CD14-positive monocyte (primary cell): ENCODE measurements at regions not wholly inside any gene's neighbourhood (a gene's known extent, or its start where the extent isn't known, plus 50 kb on each side); places are given as distances from the start of the nearest gene placed in this dataset.

Experiments
- DNase-seq, 3 donors: peaks; one replicate each; pipeline ENCODE4 v3.0.0-alpha.2; 2011 to 2022
- H2AFZ ChIP-seq: 2 replicates; pipeline ENCODE4 v1.6.0; 2012; ENCODE audit warnings: mild to moderate bottlenecking, low read depth, low read length, inconsistent platforms; ENCODE audit not compliant: insufficient read depth, poor library complexity, severe bottlenecking
- H3K27ac ChIP-seq, 2 donors: 1 replicate in 1 of 2; 2 replicates in 1 of 2; pipeline ENCODE4 v1.5.1; 2012 to 2013; ENCODE audit warnings: low read length in 2 of 2, control low read depth in 1 of 2, inconsistent platforms in 1 of 2, low read depth in 1 of 2, mild to moderate bottlenecking in 1 of 2
- H3K27me3 ChIP-seq, 2 donors: one replicate each; pipeline versions ENCODE4 v1.6.0 to v1.6.1; 2011 to 2013; ENCODE audit warnings: low read length in 2 of 2; ENCODE audit not compliant: control insufficient read depth in 2 of 2, insufficient read depth in 2 of 2
- H3K36me3 ChIP-seq, 2 donors: replicated peaks in 1 of 2; 1 replicate in 1 of 2; 2 replicates in 1 of 2; pipeline versions ENCODE4 v1.5.1 to v1.6.1; 2012 to 2013; ENCODE audit warnings: low read length in 2 of 2, control low read depth in 1 of 2, inconsistent platforms in 1 of 2, mild to moderate bottlenecking in 1 of 2; ENCODE audit not compliant: insufficient read depth in 2 of 2, control insufficient read depth in 1 of 2
- H3K4me1 ChIP-seq, 2 donors: 1 replicate in 1 of 2; 2 replicates in 1 of 2; pipeline versions ENCODE4 v1.5.1 to v1.6.1; 2012 to 2013; ENCODE audit warnings: low read length in 2 of 2, control low read depth in 1 of 2, inconsistent platforms in 1 of 2, mild to moderate bottlenecking in 1 of 2, moderate library complexity in 1 of 2; ENCODE audit not compliant: insufficient read depth in 2 of 2, control insufficient read depth in 1 of 2
- H3K4me2 ChIP-seq: replicated peaks from 2 replicates; pipeline ENCODE3; 2012; ENCODE audit warnings: low read length, moderate library complexity, mild to moderate bottlenecking; ENCODE audit not compliant: poor library complexity, severe bottlenecking; ENCODE audit errors: extremely low read depth
- H3K4me3 ChIP-seq, 3 experiments: fragments of 200-600 bp in 1 of 3; sonication (generic) in 1 of 3; replicated peaks in 1 of 3; 1 replicate in 2 of 3; 2 replicates in 1 of 3; pipeline ENCODE4 v1.5.1; 2011 to 2013; ENCODE audit warnings: low read length in 3 of 3, mild to moderate bottlenecking in 3 of 3, control low read depth in 2 of 3, low read depth in 2 of 3, inconsistent platforms in 1 of 3, moderate library complexity in 1 of 3
- H3K79me2 ChIP-seq: 2 replicates; pipeline ENCODE4 v1.6.0; 2012; ENCODE audit warnings: mild to moderate bottlenecking, control low read depth, inconsistent platforms, low read length, moderate library complexity; ENCODE audit not compliant: insufficient read depth
- H3K9ac ChIP-seq: 2 replicates; pipeline ENCODE4 v1.6.0; 2017; ENCODE audit warnings: low read length, mild to moderate bottlenecking; ENCODE audit not compliant: insufficient read depth, poor library complexity, severe bottlenecking
- H3K9me3 ChIP-seq, 2 donors: replicated peaks in 1 of 2; 1 replicate in 1 of 2; 2 replicates in 1 of 2; pipeline versions ENCODE4 v1.5.1 to v1.6.1; 2012 to 2013; ENCODE audit warnings: low read length in 2 of 2, control low read depth in 1 of 2; ENCODE audit not compliant: control insufficient read depth in 1 of 2, insufficient read depth in 1 of 2
- H4K20me1 ChIP-seq: 2 replicates; pipeline ENCODE4 v1.6.0; 2012; ENCODE audit warnings: mild to moderate bottlenecking, low read length, control low read depth, moderate library complexity; ENCODE audit not compliant: insufficient read depth
- H3K27ac Mint-ChIP-seq, 7 donors: one replicate each; pipeline ENCODE4 v1.8.0; 2020; ENCODE audit warnings: mild to moderate bottlenecking in 7 of 7, mixed read lengths in 7 of 7, moderate library complexity in 6 of 7, inconsistent platforms in 2 of 7
- H3K27me3 Mint-ChIP-seq, 3 donors: one replicate each; pipeline ENCODE4 v1.8.0; 2021 to 2022; ENCODE audit warnings: low read depth in 3 of 3, mild to moderate bottlenecking in 3 of 3, mixed read lengths in 3 of 3, moderate library complexity in 3 of 3, inconsistent platforms in 1 of 3
- H3K36me3 Mint-ChIP-seq, 2 donors: one replicate each; pipeline ENCODE4 v1.8.0; 2020; ENCODE audit warnings: mixed read lengths in 2 of 2, inconsistent platforms in 1 of 2, mild to moderate bottlenecking in 1 of 2
- H3K4me1 Mint-ChIP-seq: one replicate; pipeline ENCODE4 v1.8.0; 2020; ENCODE audit warnings: mild to moderate bottlenecking, mixed read lengths
- H3K4me3 Mint-ChIP-seq, 2 donors: one replicate each; pipeline ENCODE4 v1.8.0; 2020; ENCODE audit warnings: mild to moderate bottlenecking in 2 of 2, mixed read lengths in 2 of 2, moderate library complexity in 1 of 2
- H3K9me3 Mint-ChIP-seq, 7 donors: one replicate each; pipeline ENCODE4 v1.8.0; 2020 to 2022; ENCODE audit warnings: mixed read lengths in 7 of 7, mild to moderate bottlenecking in 6 of 7, moderate library complexity in 6 of 7, inconsistent platforms in 2 of 7
- WGBS: methylation state at CpG from one replicate; pipeline ENCODE4 v1.1.5; 2013; ENCODE audit warnings: missing lambda C conversion rate; ENCODE audit not compliant: insufficient coverage; 5-methylcytosine and 5-hydroxymethylcytosine counted together
- intact Hi-C, 2 donors: fragments of 100-400 bp; cut with micrococcal nuclease; formaldehyde crosslinking; loops; one replicate each; pipeline versions ENCODE4 v1.15.0 to v1.15.1; 2023
- TF ChIP-seq, protein P1 (sequence below): fragments of 200-600 bp; IDR thresholded peaks from one replicate; pipeline ENCODE4 v1.8.0; 2022; ENCODE audit warnings: antibody characterized with exemption, mild to moderate bottlenecking

DNA sequence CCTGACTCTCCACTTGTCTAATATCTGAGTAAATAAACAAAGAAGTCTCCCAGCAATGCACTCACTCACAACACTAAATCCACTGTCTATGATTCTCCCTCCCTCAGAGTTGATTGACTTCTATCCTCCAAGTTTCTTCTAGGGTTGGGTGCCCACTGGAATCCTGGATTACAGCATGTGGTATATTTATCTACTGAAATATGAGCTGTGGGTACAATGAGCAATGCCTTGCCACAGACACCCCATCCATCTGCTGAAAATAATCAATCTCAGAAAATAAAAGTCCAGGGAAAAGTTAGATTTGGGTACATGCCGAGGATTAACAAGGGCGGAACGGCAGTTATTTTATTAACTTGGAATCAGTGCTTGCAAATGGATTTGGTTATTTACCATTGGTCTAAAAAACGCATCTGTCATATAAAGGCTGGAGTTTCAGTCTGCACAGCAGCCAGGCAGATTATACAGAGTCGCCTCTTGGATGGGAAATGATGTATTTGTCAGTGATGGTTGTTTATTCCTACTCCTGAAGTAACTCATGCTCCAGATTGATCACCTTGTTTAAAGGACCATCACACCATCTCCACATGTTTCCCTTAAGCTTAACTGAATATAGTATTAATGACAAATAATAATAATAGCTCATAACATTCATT lies 193.9 kb upstream of the SOX9 start:
- H3K27ac Mint-ChIP-seq, result no peak overlapping the region
- H3K36me3 Mint-ChIP-seq, result no peaks in the 10 kb centered on the region
- H3K4me3 Mint-ChIP-seq, result no peak overlapping the region
- TF ChIP-seq, protein P1, sequence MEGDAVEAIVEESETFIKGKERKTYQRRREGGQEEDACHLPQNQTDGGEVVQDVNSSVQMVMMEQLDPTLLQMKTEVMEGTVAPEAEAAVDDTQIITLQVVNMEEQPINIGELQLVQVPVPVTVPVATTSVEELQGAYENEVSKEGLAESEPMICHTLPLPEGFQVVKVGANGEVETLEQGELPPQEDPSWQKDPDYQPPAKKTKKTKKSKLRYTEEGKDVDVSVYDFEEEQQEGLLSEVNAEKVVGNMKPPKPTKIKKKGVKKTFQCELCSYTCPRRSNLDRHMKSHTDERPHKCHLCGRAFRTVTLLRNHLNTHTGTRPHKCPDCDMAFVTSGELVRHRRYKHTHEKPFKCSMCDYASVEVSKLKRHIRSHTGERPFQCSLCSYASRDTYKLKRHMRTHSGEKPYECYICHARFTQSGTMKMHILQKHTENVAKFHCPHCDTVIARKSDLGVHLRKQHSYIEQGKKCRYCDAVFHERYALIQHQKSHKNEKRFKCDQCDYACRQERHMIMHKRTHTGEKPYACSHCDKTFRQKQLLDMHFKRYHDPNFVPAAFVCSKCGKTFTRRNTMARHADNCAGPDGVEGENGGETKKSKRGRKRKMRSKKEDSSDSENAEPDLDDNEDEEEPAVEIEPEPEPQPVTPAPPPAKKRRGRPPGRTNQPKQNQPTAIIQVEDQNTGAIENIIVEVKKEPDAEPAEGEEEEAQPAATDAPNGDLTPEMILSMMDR, result no peak
- H3K4me2 ChIP-seq, result no peak overlapping the region
- peaks cover 7 to 22% (median 14%) of the 10 kb centered on the region in 7 donors for H3K9me3 Mint-ChIP-seq
- WGBS, result 80% methylated on average over 4 of the region's 5 CpGs
- no peak overlapping the region for H3K4me3 ChIP-seq
- DNase-seq, result no peak
- no peaks in the 10 kb centered on the region for H3K27me3 ChIP-seq
- H3K79me2 ChIP-seq, result no peaks in the 10 kb centered on the region
- H3K27me3 Mint-ChIP-seq, result peaks cover 0 to 4% (median 3%) of the 10 kb centered on the region in 3 donors
- H3K9me3 ChIP-seq, result peaks cover 3 to 5% of the 10 kb centered on the region in 2 donors
- no peaks in the 10 kb centered on the region for H3K4me1 Mint-ChIP-seq
- no peaks in the 10 kb centered on the region for H4K20me1 ChIP-seq
- H3K9ac ChIP-seq, result no peak overlapping the region
- intact Hi-C loops, result no loop called here
- no peak overlapping the region for H3K27ac ChIP-seq
- no peak overlapping the region for H2AFZ ChIP-seq
- H3K4me1 ChIP-seq, result no peaks in the 10 kb centered on the region
- H3K36me3 ChIP-seq, result no peaks in the 10 kb centered on the region

DNA sequence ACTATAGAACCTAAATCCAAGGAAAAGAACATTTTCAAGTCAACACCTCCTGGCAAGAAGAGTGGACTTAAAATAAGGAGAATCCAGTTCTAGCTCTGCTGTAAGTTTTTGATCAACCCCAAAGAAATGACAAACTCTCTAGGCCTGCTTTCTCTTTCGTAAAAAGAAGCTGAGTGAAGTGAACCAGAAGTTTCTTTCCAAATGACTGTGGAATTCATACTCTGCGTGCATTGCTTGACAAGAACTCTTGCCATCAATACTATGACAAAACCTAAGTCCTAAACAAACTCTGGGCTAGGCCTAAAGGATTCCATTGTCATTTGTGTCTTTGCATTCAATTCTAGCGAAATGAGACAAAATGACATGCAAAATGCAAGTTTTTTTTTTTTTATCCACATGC lies 187.5 kb upstream of the SOX9 start:
- Mint-ChIP-seq H3K27me3 (peaks cover 0 to 2% (median 0%) of the 10 kb centered on the region in 3 donors), H3K36me3 (no peaks in the 10 kb centered on the region)

More for the DNA sequence above, 187.5 kb upstream of the SOX9 start:
- H3K4me3 Mint-ChIP-seq, result no peak overlapping the region
- Histone ChIP-seq H3K4me3 (no peak overlapping the region), H3K27me3 (no peaks in the 10 kb centered on the region), H2AFZ (no peak overlapping the region), H3K27ac (no peak overlapping the region), H3K9ac (no peak overlapping the region), H3K4me2 (no peak overlapping the region), H3K79me2 (no peaks in the 10 kb centered on the region), H4K20me1 (no peaks in the 10 kb centered on the region), H3K9me3 (peaks cover 3 to 5% of the 10 kb centered on the region in 2 donors), H3K4me1 (no peaks in the 10 kb centered on the region), H3K36me3 (no peaks in the 10 kb centered on the region)
- 57% methylated on average over 1 of the region's 3 CpGs for WGBS
- TF ChIP-seq, protein P1, result no peak
- no peaks in the 10 kb centered on the region for H3K4me1 Mint-ChIP-seq
- intact Hi-C loops, result no loop called here
- no peak overlapping the region for H3K27ac Mint-ChIP-seq
- H3K9me3 Mint-ChIP-seq, result peaks cover 2 to 14% (median 5%) of the 10 kb centered on the region in 7 donors
- no peak for DNase-seq
